ENCODE measurements at regions not wholly inside any gene's neighbourhood (a gene's known extent, or its start where the extent isn't known, plus 50 kb on each side); places are given as distances from the start of the nearest gene placed in this dataset.

GRCh38 chr13:88395804-88396203 lies 724.6 kb downstream of the SLITRK5 start:
- TF ChIP-seq, protein P1, sequence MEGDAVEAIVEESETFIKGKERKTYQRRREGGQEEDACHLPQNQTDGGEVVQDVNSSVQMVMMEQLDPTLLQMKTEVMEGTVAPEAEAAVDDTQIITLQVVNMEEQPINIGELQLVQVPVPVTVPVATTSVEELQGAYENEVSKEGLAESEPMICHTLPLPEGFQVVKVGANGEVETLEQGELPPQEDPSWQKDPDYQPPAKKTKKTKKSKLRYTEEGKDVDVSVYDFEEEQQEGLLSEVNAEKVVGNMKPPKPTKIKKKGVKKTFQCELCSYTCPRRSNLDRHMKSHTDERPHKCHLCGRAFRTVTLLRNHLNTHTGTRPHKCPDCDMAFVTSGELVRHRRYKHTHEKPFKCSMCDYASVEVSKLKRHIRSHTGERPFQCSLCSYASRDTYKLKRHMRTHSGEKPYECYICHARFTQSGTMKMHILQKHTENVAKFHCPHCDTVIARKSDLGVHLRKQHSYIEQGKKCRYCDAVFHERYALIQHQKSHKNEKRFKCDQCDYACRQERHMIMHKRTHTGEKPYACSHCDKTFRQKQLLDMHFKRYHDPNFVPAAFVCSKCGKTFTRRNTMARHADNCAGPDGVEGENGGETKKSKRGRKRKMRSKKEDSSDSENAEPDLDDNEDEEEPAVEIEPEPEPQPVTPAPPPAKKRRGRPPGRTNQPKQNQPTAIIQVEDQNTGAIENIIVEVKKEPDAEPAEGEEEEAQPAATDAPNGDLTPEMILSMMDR (IDR thresholded peaks at IDR 0.05) = no peak
- no peak for TF ChIP-seq EP300 (IDR thresholded peaks at IDR 0.05)

Data from sigmoid colon (tissue), 4 donors.